Astrocyte (in vitro differentiated cells and primary cell): ENCODE measurements at regions not wholly inside any gene's neighbourhood (a gene's known extent, or its start where the extent isn't known, plus 50 kb on each side); places are given as distances from the start of the nearest gene placed in this dataset.

ENCODE experiments used
- DNase-seq: peaks from one replicate; pipeline ENCODE4 v3.0.0-alpha.2; 2010; ENCODE audit warnings: low read depth
- FAIRE-seq: peaks from 2 replicates; lab custom pipeline; 2011; peaks lifted over from hg19 to GRCh38; lab: Jason Lieb, UNC
- H2AFZ ChIP-seq: 2 replicates; pipeline ENCODE4 v1.6.0; 2012; ENCODE audit warnings: low read depth, low read length, inconsistent platforms
- H3K27ac ChIP-seq: 2 replicates; pipeline ENCODE4 v1.5.1; 2011; ENCODE audit warnings: low read depth, low read length, inconsistent platforms
- H3K27me3 ChIP-seq: 2 replicates; pipeline ENCODE4 v1.6.0; 2011; ENCODE audit warnings: low read length, inconsistent platforms; ENCODE audit not compliant: insufficient read depth
- H3K36me3 ChIP-seq: 2 replicates; pipeline ENCODE4 v1.5.1; 2011; ENCODE audit warnings: low read length, inconsistent platforms; ENCODE audit not compliant: insufficient read depth
- H3K4me1 ChIP-seq: 2 replicates; pipeline ENCODE4 v1.5.1; 2011; ENCODE audit warnings: low read length, inconsistent platforms; ENCODE audit not compliant: insufficient read depth
- H3K4me2 ChIP-seq: 2 replicates; pipeline ENCODE4 v1.6.0; 2012; ENCODE audit warnings: low read length, inconsistent platforms
- H3K4me3 ChIP-seq: 2 replicates; pipeline ENCODE4 v1.5.1; 2011; ENCODE audit warnings: low read depth, mild to moderate bottlenecking, low read length, inconsistent platforms; ENCODE audit not compliant: insufficient read depth
- H3K79me2 ChIP-seq: 2 replicates; pipeline ENCODE4 v1.6.0; 2012; ENCODE audit warnings: mild to moderate bottlenecking, low read length, inconsistent platforms; ENCODE audit not compliant: insufficient read depth
- H3K9ac ChIP-seq: 2 replicates; pipeline ENCODE4 v1.6.0; 2012; ENCODE audit warnings: mild to moderate bottlenecking, low read length, inconsistent platforms
- H3K9me3 ChIP-seq: 2 replicates; pipeline ENCODE4 v1.5.1; 2012; ENCODE audit warnings: low read depth, mild to moderate bottlenecking, low read length, inconsistent platforms; ENCODE audit not compliant: insufficient read depth
- H4K20me1 ChIP-seq: 2 replicates; pipeline ENCODE4 v1.6.0; 2012; ENCODE audit warnings: low read length, inconsistent platforms; ENCODE audit not compliant: insufficient read depth
- H3K27ac Mint-ChIP-seq: one replicate; pipeline ENCODE4 v1.8.0; 2021; ENCODE audit warnings: mild to moderate bottlenecking, mixed read lengths; ENCODE audit not compliant: unreplicated experiment
- H3K27me3 Mint-ChIP-seq: one replicate; pipeline ENCODE4 v1.8.0; 2021; ENCODE audit warnings: low read depth, mixed read lengths; ENCODE audit not compliant: unreplicated experiment
- H3K36me3 Mint-ChIP-seq: one replicate; pipeline ENCODE4 v1.8.0; 2021; ENCODE audit warnings: low read depth, mixed read lengths; ENCODE audit not compliant: unreplicated experiment
- H3K4me1 Mint-ChIP-seq: one replicate; pipeline ENCODE4 v1.8.0; 2021; ENCODE audit warnings: low read depth, mixed read lengths; ENCODE audit not compliant: unreplicated experiment
- H3K4me3 Mint-ChIP-seq: one replicate; pipeline ENCODE4 v1.8.0; 2021; ENCODE audit warnings: mild to moderate bottlenecking, moderate library complexity, mixed read lengths; ENCODE audit not compliant: unreplicated experiment
- H3K9me3 Mint-ChIP-seq: one replicate; pipeline ENCODE4 v1.8.0; 2021; ENCODE audit warnings: mild to moderate bottlenecking, mixed read lengths; ENCODE audit not compliant: unreplicated experiment
- CTCF ChIP-seq: IDR thresholded peaks from 2 replicates; pipeline ENCODE4 v1.5.1; 2011; ENCODE audit warnings: low read depth, mild to moderate bottlenecking, inconsistent platforms, low read length, moderate library complexity; ENCODE audit not compliant: insufficient read depth
- EZH2 ChIP-seq: IDR thresholded peaks from 2 replicates; pipeline ENCODE4 v1.6.1; 2012; ENCODE audit warnings: mild to moderate bottlenecking, low read length, inconsistent platforms; ENCODE audit not compliant: insufficient read depth

GRCh38 chr11:100622404-100622803, 64.7 kb upstream of the ARHGAP42 start:
- peaks cover 17% of the 10 kb centered on the region for H3K9me3 Mint-ChIP-seq
- no peak overlapping the region for H3K9ac ChIP-seq
- no peak for DNase-seq
- no peak overlapping the region for H3K4me3 ChIP-seq
- no peaks in the 10 kb centered on the region for H3K79me2 ChIP-seq
- no peaks in the 10 kb centered on the region for H4K20me1 ChIP-seq
- peaks cover 8% of the 10 kb centered on the region for H3K9me3 ChIP-seq
- no peak overlapping the region for H2AFZ ChIP-seq
- TF ChIP-seq CTCF (no peak), EZH2 (no peak)
- H3K27me3 ChIP-seq, result no peaks in the 10 kb centered on the region
- H3K27me3 Mint-ChIP-seq, result no peaks in the 10 kb centered on the region
- no peak overlapping the region for H3K4me2 ChIP-seq
- peaks cover 2% of the 10 kb centered on the region for H3K36me3 Mint-ChIP-seq
- no peaks in the 10 kb centered on the region for H3K36me3 ChIP-seq
- no peak overlapping the region for H3K27ac ChIP-seq
- H3K4me1 Mint-ChIP-seq, result peaks cover 21% of the 10 kb centered on the region
- no peak overlapping the region for H3K27ac Mint-ChIP-seq
- no peak overlapping the region for H3K4me3 Mint-ChIP-seq
- FAIRE-seq, result no peak
- H3K4me1 ChIP-seq, result peaks cover 8% of the 10 kb centered on the region

- H2AFZ ChIP-seq, result peak overlapping the region; percentile 16
- H3K4me2 ChIP-seq, result peak overlapping the region; percentile 15
- H3K36me3 ChIP-seq, result no peaks in the 10 kb centered on the region
- no peaks in the 10 kb centered on the region for H3K27me3 ChIP-seq
- peaks cover 3% of the 10 kb centered on the region for H3K4me1 ChIP-seq
- peak; percentile 34 for DNase-seq
- no peak for FAIRE-seq
- H3K4me3 Mint-ChIP-seq, result no peak overlapping the region
- peak overlapping the region; percentile 90 for H3K27ac Mint-ChIP-seq
- H3K9me3 ChIP-seq, result peaks cover 8% of the 10 kb centered on the region
- no peak for TF ChIP-seq CTCF
- no peak for TF ChIP-seq EZH2
- H4K20me1 ChIP-seq, result no peaks in the 10 kb centered on the region
- no peak overlapping the region for H3K4me3 ChIP-seq
- no peaks in the 10 kb centered on the region for H3K27me3 Mint-ChIP-seq
- no peak overlapping the region for H3K9ac ChIP-seq
- peaks cover 17% of the 10 kb centered on the region for H3K9me3 Mint-ChIP-seq
- peaks cover 2% of the 10 kb centered on the region for H3K36me3 Mint-ChIP-seq
- no peaks in the 10 kb centered on the region for H3K79me2 ChIP-seq
- H3K4me1 Mint-ChIP-seq, result peaks cover 16% of the 10 kb centered on the region
- no peak overlapping the region for H3K27ac ChIP-seq
Measured at GRCh38 chr11:100624346-100624745, 62.7 kb upstream of the ARHGAP42 start.

GRCh38 chr11:100625041-100625440, 62.0 kb upstream of the ARHGAP42 start:
- H3K36me3 Mint-ChIP-seq, result peaks cover 2% of the 10 kb centered on the region
- no peaks in the 10 kb centered on the region for H4K20me1 ChIP-seq
- no peak overlapping the region for H3K4me3 ChIP-seq
- H3K27me3 ChIP-seq, result no peaks in the 10 kb centered on the region
- no peak for FAIRE-seq
- no peak overlapping the region for H3K4me3 Mint-ChIP-seq
- H3K4me1 Mint-ChIP-seq, result peaks cover 12% of the 10 kb centered on the region
- no peaks in the 10 kb centered on the region for H3K4me1 ChIP-seq
- H3K9ac ChIP-seq, result no peak overlapping the region
- no peaks in the 10 kb centered on the region for H3K79me2 ChIP-seq
- peak overlapping the region; percentile 15 for H3K4me2 ChIP-seq
- TF ChIP-seq CTCF, result no peak
- TF ChIP-seq EZH2, result no peak
- no peak overlapping the region for H2AFZ ChIP-seq
- peaks cover 8% of the 10 kb centered on the region for H3K9me3 ChIP-seq
- no peak overlapping the region for H3K27ac ChIP-seq
- peak; percentile 27 for DNase-seq
- H3K27me3 Mint-ChIP-seq, result no peaks in the 10 kb centered on the region
- H3K36me3 ChIP-seq, result no peaks in the 10 kb centered on the region
- H3K27ac Mint-ChIP-seq, result peak overlapping the region; percentile 90
- H3K9me3 Mint-ChIP-seq, result peaks cover 17% of the 10 kb centered on the region
